Fibroblast of lung (primary cell): ENCODE measurements at regions not wholly inside any gene's neighbourhood (a gene's known extent, or its start where the extent isn't known, plus 50 kb on each side); places are given as distances from the start of the nearest gene placed in this dataset.

ENCODE experiments used
- DNase-seq, 2 donors: peaks; one replicate each; pipeline versions ENCODE4 v3.0.0 to v3.0.0-alpha.2; 2010; ENCODE audit warnings: low read depth in 2 of 2
- H2AFZ ChIP-seq: 2 replicates; pipeline ENCODE4 v1.5.1; 2012; ENCODE audit warnings: low read length, control low read depth, inconsistent platforms
- H3K27ac ChIP-seq: 2 replicates; pipeline ENCODE4 v1.5.1; 2011; ENCODE audit warnings: low read length, control low read depth; ENCODE audit not compliant: insufficient read depth
- H3K27me3 ChIP-seq: 2 replicates; pipeline ENCODE4 v1.5.1; 2011; ENCODE audit warnings: mild to moderate bottlenecking, low read length; ENCODE audit not compliant: control insufficient read depth, insufficient read depth
- H3K36me3 ChIP-seq: 2 replicates; pipeline ENCODE4 v1.5.1; 2011; ENCODE audit warnings: low read length; ENCODE audit not compliant: control insufficient read depth, insufficient read depth
- H3K4me1 ChIP-seq: 2 replicates; pipeline ENCODE4 v1.5.1; 2011; ENCODE audit warnings: low read length; ENCODE audit not compliant: control insufficient read depth, insufficient read depth; ENCODE audit errors: extremely low read depth
- H3K4me2 ChIP-seq: 2 replicates; pipeline ENCODE4 v1.5.1; 2011; ENCODE audit warnings: low read length, control low read depth; ENCODE audit not compliant: insufficient read depth; ENCODE audit errors: extremely low read depth
- H3K4me3 ChIP-seq, 4 experiments: fragments of 200-600 bp in 1 of 4; sonication (generic) in 1 of 4; replicated peaks in 1 of 4; 2 replicates each; pipeline ENCODE4 v1.5.1; 2011 to 2016; ENCODE audit warnings: low read length in 4 of 4, low read depth in 3 of 4, mild to moderate bottlenecking in 3 of 4, control low read depth in 2 of 4, inconsistent platforms in 1 of 4, mixed read lengths in 1 of 4; ENCODE audit not compliant: insufficient read depth in 1 of 4; ENCODE audit errors: control extremely low read depth in 1 of 4
- H3K79me2 ChIP-seq: 2 replicates; pipeline ENCODE4 v1.5.1; 2012; ENCODE audit warnings: mild to moderate bottlenecking, low read length, inconsistent platforms; ENCODE audit not compliant: control insufficient read depth, insufficient read depth
- H3K9ac ChIP-seq: 2 replicates; pipeline ENCODE4 v1.5.1; 2011; ENCODE audit warnings: mild to moderate bottlenecking, low read length, control low read depth; ENCODE audit not compliant: insufficient read depth
- H3K9me3 ChIP-seq: 2 replicates; pipeline ENCODE4 v1.5.1; 2012; ENCODE audit warnings: low read depth, low read length; ENCODE audit not compliant: control insufficient read depth, insufficient read depth
- H4K20me1 ChIP-seq: 2 replicates; pipeline ENCODE4 v1.5.1; 2011; ENCODE audit warnings: low read length; ENCODE audit not compliant: control insufficient read depth, insufficient read depth; ENCODE audit errors: extremely low read depth
- EZH2 ChIP-seq: IDR thresholded peaks from 2 replicates; pipeline ENCODE4 v1.5.1; 2012; ENCODE audit warnings: low read length, control low read depth, mild to moderate bottlenecking; ENCODE audit errors: missing control alignments
- TF ChIP-seq, protein P1 (sequence below), 2 donors: IDR thresholded peaks in 1 of 2; conservative IDR thresholded peaks in 1 of 2; 1 replicate in 1 of 2; 2 replicates in 1 of 2; pipeline ENCODE4 v1.5.1; 2011 to 2012; ENCODE audit warnings: low read length in 2 of 2, control low read depth in 1 of 2, inconsistent platforms in 1 of 2, low read depth in 1 of 2, mild to moderate bottlenecking in 1 of 2

GRCh38 chr9:91061506-91061905 lies 259.9 kb downstream of the SYK start:
- Histone ChIP-seq H3K9ac (no peak overlapping the region), H3K27me3 (no peaks in the 10 kb centered on the region), H3K9me3 (no peaks in the 10 kb centered on the region), H3K27ac (peak overlapping the region; percentile 86), H3K4me3 (no peak overlapping the region), H2AFZ (no peak overlapping the region), H4K20me1 (no peaks in the 10 kb centered on the region), H3K4me2 (no peak overlapping the region), H3K36me3 (no peaks in the 10 kb centered on the region), H3K79me2 (no peaks in the 10 kb centered on the region), H3K4me1 (peaks cover 12% of the 10 kb centered on the region)
- TF ChIP-seq EZH2 = no peak
- TF ChIP-seq, protein P1, sequence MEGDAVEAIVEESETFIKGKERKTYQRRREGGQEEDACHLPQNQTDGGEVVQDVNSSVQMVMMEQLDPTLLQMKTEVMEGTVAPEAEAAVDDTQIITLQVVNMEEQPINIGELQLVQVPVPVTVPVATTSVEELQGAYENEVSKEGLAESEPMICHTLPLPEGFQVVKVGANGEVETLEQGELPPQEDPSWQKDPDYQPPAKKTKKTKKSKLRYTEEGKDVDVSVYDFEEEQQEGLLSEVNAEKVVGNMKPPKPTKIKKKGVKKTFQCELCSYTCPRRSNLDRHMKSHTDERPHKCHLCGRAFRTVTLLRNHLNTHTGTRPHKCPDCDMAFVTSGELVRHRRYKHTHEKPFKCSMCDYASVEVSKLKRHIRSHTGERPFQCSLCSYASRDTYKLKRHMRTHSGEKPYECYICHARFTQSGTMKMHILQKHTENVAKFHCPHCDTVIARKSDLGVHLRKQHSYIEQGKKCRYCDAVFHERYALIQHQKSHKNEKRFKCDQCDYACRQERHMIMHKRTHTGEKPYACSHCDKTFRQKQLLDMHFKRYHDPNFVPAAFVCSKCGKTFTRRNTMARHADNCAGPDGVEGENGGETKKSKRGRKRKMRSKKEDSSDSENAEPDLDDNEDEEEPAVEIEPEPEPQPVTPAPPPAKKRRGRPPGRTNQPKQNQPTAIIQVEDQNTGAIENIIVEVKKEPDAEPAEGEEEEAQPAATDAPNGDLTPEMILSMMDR (conservative IDR thresholded peaks at IDR 0.05 in 1 of 2, IDR thresholded peaks at IDR 0.05 in 1 of 2; ENCODE audit: low read depth in 1 of 2, low read length in 2 of 2) = no peak
- no peak for DNase-seq

DNA sequence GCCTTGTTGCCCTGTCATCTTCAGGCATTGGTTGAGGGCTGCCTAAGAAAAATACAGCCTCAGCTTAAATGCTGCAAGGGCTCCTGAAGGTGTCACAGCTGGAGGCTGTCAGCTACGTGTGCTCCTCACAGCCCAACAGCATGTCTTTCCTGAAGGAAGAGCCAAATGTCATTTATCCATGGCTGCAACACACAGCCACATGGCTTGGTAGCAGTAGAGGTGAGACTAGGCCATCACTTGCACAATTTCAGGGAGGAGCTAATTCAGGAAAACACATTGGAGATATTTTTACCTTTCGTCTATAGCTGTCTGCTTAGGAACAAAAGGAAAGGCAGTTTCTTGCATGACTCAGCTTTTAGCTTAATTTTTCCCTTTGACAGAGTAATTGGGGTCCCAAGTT lies 260.7 kb downstream of the SYK start:
- no peaks in the 10 kb centered on the region for H3K9me3 ChIP-seq
- no peak overlapping the region for H3K9ac ChIP-seq
- no peak overlapping the region for H2AFZ ChIP-seq
- TF ChIP-seq EZH2 = no peak
- TF ChIP-seq, protein P1 (conservative IDR thresholded peaks at IDR 0.05 in 1 of 2, IDR thresholded peaks at IDR 0.05 in 1 of 2; ENCODE audit: low read depth in 1 of 2, low read length in 2 of 2) = no peak
- no peaks in the 10 kb centered on the region for H3K79me2 ChIP-seq
- no peak overlapping the region for H3K4me3 ChIP-seq
- H4K20me1 ChIP-seq = no peaks in the 10 kb centered on the region
- no peaks in the 10 kb centered on the region for H3K27me3 ChIP-seq
- no peak overlapping the region for H3K4me2 ChIP-seq
- DNase-seq = no peak
- H3K4me1 ChIP-seq = peaks cover 12% of the 10 kb centered on the region
- no peak overlapping the region for H3K27ac ChIP-seq
- no peaks in the 10 kb centered on the region for H3K36me3 ChIP-seq

GRCh38 chr9:91063471-91063870 lies 261.9 kb downstream of the SYK start:
- H3K27me3 ChIP-seq = no peaks in the 10 kb centered on the region
- no peaks in the 10 kb centered on the region for H3K36me3 ChIP-seq
- no peak overlapping the region for H3K27ac ChIP-seq
- H3K4me3 ChIP-seq = no peak overlapping the region
- H2AFZ ChIP-seq = no peak overlapping the region
- peaks cover 12% of the 10 kb centered on the region for H3K4me1 ChIP-seq
- H4K20me1 ChIP-seq = no peaks in the 10 kb centered on the region
- no peak for DNase-seq
- H3K9ac ChIP-seq = no peak overlapping the region
- TF ChIP-seq, protein P1 (conservative IDR thresholded peaks at IDR 0.05 in 1 of 2, IDR thresholded peaks at IDR 0.05 in 1 of 2; ENCODE audit: low read depth in 1 of 2, low read length in 2 of 2) = no peak
- H3K79me2 ChIP-seq = no peaks in the 10 kb centered on the region
- H3K4me2 ChIP-seq = no peak overlapping the region
- no peaks in the 10 kb centered on the region for H3K9me3 ChIP-seq
